ENCODE measurements at regions not wholly inside any gene's neighbourhood (a gene's known extent, or its start where the extent isn't known, plus 50 kb on each side); places are given as distances from the start of the nearest gene placed in this dataset.
"Not testable (repeated sequence)": the region's sequence is repeated elsewhere in the genome, so short reads cannot be mapped to it uniquely, and the experiment has no call there.

- no peak for DNase-seq (ENCODE audit: low spot score)
Measured at GRCh38 chr1:99502400-99502799, 143.5 kb upstream of the PALMD start.

- DNase-seq (ENCODE audit: low spot score), result no peak
Measured at GRCh38 chr1:99503276-99503747, 142.6 kb upstream of the PALMD start.

- no peak for DNase-seq (ENCODE audit: low spot score)
Measured at GRCh38 chr1:99504287-99504686, 141.6 kb upstream of the PALMD start.

GRCh38 chr1:99506631-99507030, 139.3 kb upstream of the PALMD start:
- no peak for DNase-seq (ENCODE audit: low spot score)

GRCh38 chr1:99507446-99507845, 138.5 kb upstream of the PALMD start:
- DNase-seq (ENCODE audit: low spot score), result not testable (repeated sequence)

- no peak for DNase-seq (ENCODE audit: low spot score)
Measured at GRCh38 chr1:99507906-99508732, 137.8 kb upstream of the PALMD start.

- not testable (repeated sequence) for DNase-seq (ENCODE audit: low spot score)
Measured at GRCh38 chr1:99508733-99509445, 137.0 kb upstream of the PALMD start.

GRCh38 chr1:99514823-99515552, 130.9 kb upstream of the PALMD start:
- not testable (repeated sequence) for DNase-seq (ENCODE audit: low spot score)

- no peak for DNase-seq (ENCODE audit: low spot score)
Measured at GRCh38 chr1:99516141-99516540, 129.8 kb upstream of the PALMD start.

- DNase-seq (ENCODE audit: low spot score), result no peak
Measured at GRCh38 chr1:99520121-99520520, 125.8 kb upstream of the PALMD start.

- no peak for DNase-seq (ENCODE audit: low spot score)
Measured at GRCh38 chr1:99525331-99525730, 120.6 kb upstream of the PALMD start.

GRCh38 chr1:99527078-99527477, 118.8 kb upstream of the PALMD start:
- no peak for DNase-seq (ENCODE audit: low spot score)

GRCh38 chr1:99527545-99527944, 118.4 kb upstream of the PALMD start:
- DNase-seq (ENCODE audit: low spot score), result no peak

GRCh38 chr1:99529002-99529401, 116.9 kb upstream of the PALMD start:
- DNase-seq (ENCODE audit: low spot score), result no peak

- DNase-seq (ENCODE audit: low spot score), result no peak
Measured at GRCh38 chr1:99531578-99532275, 114.2 kb upstream of the PALMD start.

- DNase-seq (ENCODE audit: low spot score), result no peak
Measured at GRCh38 chr1:99532276-99532580, 113.7 kb upstream of the PALMD start.

- DNase-seq (ENCODE audit: low spot score), result no peak
Measured at GRCh38 chr1:99533909-99534637, 111.8 kb upstream of the PALMD start.

GRCh38 chr1:99534638-99534930, 111.3 kb upstream of the PALMD start:
- no peak for DNase-seq (ENCODE audit: low spot score)

- no peak for DNase-seq (ENCODE audit: low spot score)
Measured at GRCh38 chr1:99535470-99536164, 110.3 kb upstream of the PALMD start.

GRCh38 chr1:99537886-99538617, 107.9 kb upstream of the PALMD start:
- no peak for DNase-seq (ENCODE audit: low spot score)

GRCh38 chr1:99538618-99538956, 107.3 kb upstream of the PALMD start:
- DNase-seq (ENCODE audit: low spot score), result no peak
